ENCODE measurements at regions not wholly inside any gene's neighbourhood (a gene's known extent, or its start where the extent isn't known, plus 50 kb on each side); places are given as distances from the start of the nearest gene placed in this dataset.
"Not testable (repeated sequence)": the region's sequence is repeated elsewhere in the genome, so short reads cannot be mapped to it uniquely, and the experiment has no call there.

GRCh38 chr3:59513570-59513969 is 463.7 kb upstream of the CFAP20DC start:
- no peak overlapping the region for H3K27ac ChIP-seq (ENCODE audit: low read depth, low read length)
- no peaks in the 10 kb centered on the region for H3K4me1 ChIP-seq (ENCODE audit: control insufficient read depth in 3 of 3, insufficient read depth in 3 of 3, low read length in 3 of 3)
- H3K4me3 ChIP-seq (ENCODE audit: low read length in 3 of 3): no peak overlapping the region
- no peaks in the 10 kb centered on the region for H3K36me3 ChIP-seq (ENCODE audit: control insufficient read depth in 3 of 3, insufficient read depth in 3 of 3, low read length in 3 of 3)
- no peaks in the 10 kb centered on the region for H3K27me3 ChIP-seq (ENCODE audit: control insufficient read depth in 3 of 3, insufficient read depth in 3 of 3, low read length in 3 of 3)
- H3K9ac ChIP-seq (ENCODE audit: low read depth in 1 of 3, low read length in 3 of 3): no peak overlapping the region
- no peaks in the 10 kb centered on the region for H3K9me3 ChIP-seq (ENCODE audit: control insufficient read depth in 3 of 3, low read length in 3 of 3)

GRCh38 chr3:59512066-59512465 is 462.2 kb upstream of the CFAP20DC start:
- no peak overlapping the region for H3K9ac ChIP-seq (ENCODE audit: low read depth in 1 of 3, low read length in 3 of 3)
- H3K4me3 ChIP-seq (ENCODE audit: low read length in 3 of 3): no peak overlapping the region
- H3K9me3 ChIP-seq (ENCODE audit: control insufficient read depth in 3 of 3, low read length in 3 of 3): no peaks in the 10 kb centered on the region
- H3K27me3 ChIP-seq (ENCODE audit: control insufficient read depth in 3 of 3, insufficient read depth in 3 of 3, low read length in 3 of 3): no peaks in the 10 kb centered on the region
- H3K4me1 ChIP-seq (ENCODE audit: control insufficient read depth in 3 of 3, insufficient read depth in 3 of 3, low read length in 3 of 3): no peaks in the 10 kb centered on the region
- no peaks in the 10 kb centered on the region for H3K36me3 ChIP-seq (ENCODE audit: control insufficient read depth in 3 of 3, insufficient read depth in 3 of 3, low read length in 3 of 3)
- H3K27ac ChIP-seq (ENCODE audit: low read depth, low read length): no peak overlapping the region

- Histone ChIP-seq H3K27me3 (ENCODE audit: control insufficient read depth in 3 of 3, insufficient read depth in 3 of 3, low read length in 3 of 3) (no peaks in the 10 kb centered on the region), H3K27ac (ENCODE audit: low read depth, low read length) (no peak overlapping the region), H3K4me3 (ENCODE audit: low read length in 3 of 3) (no peak overlapping the region), H3K9me3 (ENCODE audit: control insufficient read depth in 3 of 3, low read length in 3 of 3) (no peaks in the 10 kb centered on the region), H3K4me1 (ENCODE audit: control insufficient read depth in 3 of 3, insufficient read depth in 3 of 3, low read length in 3 of 3) (no peaks in the 10 kb centered on the region), H3K36me3 (ENCODE audit: control insufficient read depth in 3 of 3, insufficient read depth in 3 of 3, low read length in 3 of 3) (no peaks in the 10 kb centered on the region), H3K9ac (ENCODE audit: low read depth in 1 of 3, low read length in 3 of 3) (no peak overlapping the region)
Observed at GRCh38 chr3:59510576-59510975, 460.8 kb upstream of the CFAP20DC start.

GRCh38 chr3:59508273-59508672 is 458.4 kb upstream of the CFAP20DC start:
- Histone ChIP-seq H3K27me3 (ENCODE audit: control insufficient read depth in 3 of 3, insufficient read depth in 3 of 3, low read length in 3 of 3) (no peaks in the 10 kb centered on the region), H3K36me3 (ENCODE audit: control insufficient read depth in 3 of 3, insufficient read depth in 3 of 3, low read length in 3 of 3) (no peaks in the 10 kb centered on the region)

GRCh38 chr3:59506191-59506590 is 456.4 kb upstream of the CFAP20DC start:
- no peaks in the 10 kb centered on the region for H3K36me3 ChIP-seq (ENCODE audit: control insufficient read depth in 3 of 3, insufficient read depth in 3 of 3, low read length in 3 of 3)
- H3K4me1 ChIP-seq (ENCODE audit: control insufficient read depth in 3 of 3, insufficient read depth in 3 of 3, low read length in 3 of 3): no peaks in the 10 kb centered on the region
- no peak overlapping the region for H3K27ac ChIP-seq (ENCODE audit: low read depth, low read length)
- no peak overlapping the region for H3K4me3 ChIP-seq (ENCODE audit: low read length in 3 of 3)
- H3K9ac ChIP-seq (ENCODE audit: low read depth in 1 of 3, low read length in 3 of 3): no peak overlapping the region
- H3K9me3 ChIP-seq (ENCODE audit: control insufficient read depth in 3 of 3, low read length in 3 of 3): no peaks in the 10 kb centered on the region
- no peaks in the 10 kb centered on the region for H3K27me3 ChIP-seq (ENCODE audit: control insufficient read depth in 3 of 3, insufficient read depth in 3 of 3, low read length in 3 of 3)

More at GRCh38 chr3:59508273-59508672, 458.4 kb upstream of the CFAP20DC start:
- no peak overlapping the region for H3K4me3 ChIP-seq (ENCODE audit: low read length in 3 of 3)
- H3K27ac ChIP-seq (ENCODE audit: low read depth, low read length): no peak overlapping the region
- H3K9ac ChIP-seq (ENCODE audit: low read depth in 1 of 3, low read length in 3 of 3): no peak overlapping the region
- H3K4me1 ChIP-seq (ENCODE audit: control insufficient read depth in 3 of 3, insufficient read depth in 3 of 3, low read length in 3 of 3): no peaks in the 10 kb centered on the region
- H3K9me3 ChIP-seq (ENCODE audit: control insufficient read depth in 3 of 3, low read length in 3 of 3): no peaks in the 10 kb centered on the region

- Histone ChIP-seq H3K9me3 (ENCODE audit: control insufficient read depth in 3 of 3, low read length in 3 of 3) (no peaks in the 10 kb centered on the region), H3K9ac (ENCODE audit: low read depth in 1 of 3, low read length in 3 of 3) (no peak overlapping the region), H3K27me3 (ENCODE audit: control insufficient read depth in 3 of 3, insufficient read depth in 3 of 3, low read length in 3 of 3) (no peaks in the 10 kb centered on the region), H3K4me1 (ENCODE audit: control insufficient read depth in 3 of 3, insufficient read depth in 3 of 3, low read length in 3 of 3) (no peaks in the 10 kb centered on the region), H3K36me3 (ENCODE audit: control insufficient read depth in 3 of 3, insufficient read depth in 3 of 3, low read length in 3 of 3) (no peaks in the 10 kb centered on the region), H3K27ac (ENCODE audit: low read depth, low read length) (no peak overlapping the region), H3K4me3 (ENCODE audit: low read length in 3 of 3) (no peak overlapping the region)
Observed at GRCh38 chr3:59503441-59503840, 453.6 kb upstream of the CFAP20DC start.

GRCh38 chr3:59502806-59503205 is 453.0 kb upstream of the CFAP20DC start:
- Histone ChIP-seq H3K36me3 (ENCODE audit: control insufficient read depth in 3 of 3, insufficient read depth in 3 of 3, low read length in 3 of 3) (no peaks in the 10 kb centered on the region), H3K9ac (ENCODE audit: low read depth in 1 of 3, low read length in 3 of 3) (no peak overlapping the region), H3K27me3 (ENCODE audit: control insufficient read depth in 3 of 3, insufficient read depth in 3 of 3, low read length in 3 of 3) (no peaks in the 10 kb centered on the region), H3K4me1 (ENCODE audit: control insufficient read depth in 3 of 3, insufficient read depth in 3 of 3, low read length in 3 of 3) (no peaks in the 10 kb centered on the region), H3K27ac (ENCODE audit: low read depth, low read length) (no peak overlapping the region), H3K4me3 (ENCODE audit: low read length in 3 of 3) (no peak overlapping the region), H3K9me3 (ENCODE audit: control insufficient read depth in 3 of 3, low read length in 3 of 3) (no peaks in the 10 kb centered on the region)

- H3K36me3 ChIP-seq (ENCODE audit: control insufficient read depth in 3 of 3, insufficient read depth in 3 of 3, low read length in 3 of 3): no peaks in the 10 kb centered on the region
- H3K9ac ChIP-seq (ENCODE audit: low read depth in 1 of 3, low read length in 3 of 3): no peak overlapping the region
- H3K4me1 ChIP-seq (ENCODE audit: control insufficient read depth in 3 of 3, insufficient read depth in 3 of 3, low read length in 3 of 3): no peaks in the 10 kb centered on the region
Observed at GRCh38 chr3:59499954-59500353, 450.1 kb upstream of the CFAP20DC start.

GRCh38 chr3:59499000-59499399 is 449.2 kb upstream of the CFAP20DC start:
- H3K9ac ChIP-seq (ENCODE audit: low read depth in 1 of 3, low read length in 3 of 3): no peak overlapping the region
- no peak overlapping the region for H3K4me3 ChIP-seq (ENCODE audit: low read length in 3 of 3)

More at GRCh38 chr3:59499954-59500353, 450.1 kb upstream of the CFAP20DC start:
- Histone ChIP-seq H3K27me3 (ENCODE audit: control insufficient read depth in 3 of 3, insufficient read depth in 3 of 3, low read length in 3 of 3) (no peaks in the 10 kb centered on the region), H3K9me3 (ENCODE audit: control insufficient read depth in 3 of 3, low read length in 3 of 3) (no peaks in the 10 kb centered on the region), H3K27ac (ENCODE audit: low read depth, low read length) (no peak overlapping the region), H3K4me3 (ENCODE audit: low read length in 3 of 3) (no peak overlapping the region)

GRCh38 chr3:59496250-59496649 is 446.4 kb upstream of the CFAP20DC start:
- H3K27ac ChIP-seq (ENCODE audit: low read depth, low read length): no peak overlapping the region
- H3K27me3 ChIP-seq (ENCODE audit: control insufficient read depth in 3 of 3, insufficient read depth in 3 of 3, low read length in 3 of 3): no peaks in the 10 kb centered on the region
- no peaks in the 10 kb centered on the region for H3K9me3 ChIP-seq (ENCODE audit: control insufficient read depth in 3 of 3, low read length in 3 of 3)
- H3K9ac ChIP-seq (ENCODE audit: low read depth in 1 of 3, low read length in 3 of 3): no peak overlapping the region
- H3K4me1 ChIP-seq (ENCODE audit: control insufficient read depth in 3 of 3, insufficient read depth in 3 of 3, low read length in 3 of 3): no peaks in the 10 kb centered on the region
- no peaks in the 10 kb centered on the region for H3K36me3 ChIP-seq (ENCODE audit: control insufficient read depth in 3 of 3, insufficient read depth in 3 of 3, low read length in 3 of 3)
- H3K4me3 ChIP-seq (ENCODE audit: low read length in 3 of 3): no peak overlapping the region

More at GRCh38 chr3:59499000-59499399, 449.2 kb upstream of the CFAP20DC start:
- H3K27ac ChIP-seq (ENCODE audit: low read depth, low read length): no peak overlapping the region
- H3K4me1 ChIP-seq (ENCODE audit: control insufficient read depth in 3 of 3, insufficient read depth in 3 of 3, low read length in 3 of 3): no peaks in the 10 kb centered on the region
- no peaks in the 10 kb centered on the region for H3K27me3 ChIP-seq (ENCODE audit: control insufficient read depth in 3 of 3, insufficient read depth in 3 of 3, low read length in 3 of 3)
- H3K9me3 ChIP-seq (ENCODE audit: control insufficient read depth in 3 of 3, low read length in 3 of 3): no peaks in the 10 kb centered on the region
- no peaks in the 10 kb centered on the region for H3K36me3 ChIP-seq (ENCODE audit: control insufficient read depth in 3 of 3, insufficient read depth in 3 of 3, low read length in 3 of 3)

- not testable (repeated sequence) for H3K36me3 ChIP-seq (ENCODE audit: control insufficient read depth in 3 of 3, insufficient read depth in 3 of 3, low read length in 3 of 3); H3K4me3 ChIP-seq (ENCODE audit: low read length in 3 of 3); H3K4me1 ChIP-seq (ENCODE audit: control insufficient read depth in 3 of 3, insufficient read depth in 3 of 3, low read length in 3 of 3); H3K27me3 ChIP-seq (ENCODE audit: control insufficient read depth in 3 of 3, insufficient read depth in 3 of 3, low read length in 3 of 3); H3K9ac ChIP-seq (ENCODE audit: low read depth in 1 of 3, low read length in 3 of 3); H3K9me3 ChIP-seq (ENCODE audit: control insufficient read depth in 3 of 3, low read length in 3 of 3); H3K27ac ChIP-seq (ENCODE audit: low read depth, low read length)
Observed at GRCh38 chr3:59494969-59495368, 445.1 kb upstream of the CFAP20DC start.

All from skeletal muscle tissue (tissue), 3 donors.